GM12872 (cell line): ENCODE measurements at regions not wholly inside any gene's neighbourhood (a gene's known extent, or its start where the extent isn't known, plus 50 kb on each side); places are given as distances from the start of the nearest gene placed in this dataset.

Experiments used
- CTCF ChIP-seq: IDR thresholded peaks from 3 replicates; pipeline ENCODE4 v1.5.1; 2011; ENCODE audit warnings: low read depth, mild to moderate bottlenecking, low read length, moderate library complexity; ENCODE audit not compliant: insufficient read depth

DNA sequence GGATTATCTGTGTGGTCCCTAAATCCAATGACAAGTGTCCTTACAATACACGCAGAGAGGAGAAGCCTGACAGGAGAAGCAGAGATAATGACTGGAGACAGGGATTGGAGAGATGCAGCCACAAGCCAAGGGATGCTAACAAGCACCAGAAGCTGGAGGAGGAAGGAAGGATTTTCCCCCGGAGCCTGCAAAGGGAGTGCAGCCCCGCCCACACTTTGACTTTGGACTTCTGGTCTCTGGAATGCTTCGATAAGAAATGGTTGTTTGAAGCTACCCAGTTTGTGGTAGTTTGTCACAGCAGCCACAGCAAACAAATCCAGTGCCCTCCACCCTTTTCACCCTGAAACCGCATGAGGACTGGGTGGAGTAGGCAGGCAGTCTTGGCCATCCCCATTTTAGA lies 77.2 kb upstream of the BOD1 start:
- TF ChIP-seq CTCF = no peak

GRCh38 chr5:173696216-173696615 lies 79.8 kb upstream of the BOD1 start:
- TF ChIP-seq CTCF = no peak

DNA sequence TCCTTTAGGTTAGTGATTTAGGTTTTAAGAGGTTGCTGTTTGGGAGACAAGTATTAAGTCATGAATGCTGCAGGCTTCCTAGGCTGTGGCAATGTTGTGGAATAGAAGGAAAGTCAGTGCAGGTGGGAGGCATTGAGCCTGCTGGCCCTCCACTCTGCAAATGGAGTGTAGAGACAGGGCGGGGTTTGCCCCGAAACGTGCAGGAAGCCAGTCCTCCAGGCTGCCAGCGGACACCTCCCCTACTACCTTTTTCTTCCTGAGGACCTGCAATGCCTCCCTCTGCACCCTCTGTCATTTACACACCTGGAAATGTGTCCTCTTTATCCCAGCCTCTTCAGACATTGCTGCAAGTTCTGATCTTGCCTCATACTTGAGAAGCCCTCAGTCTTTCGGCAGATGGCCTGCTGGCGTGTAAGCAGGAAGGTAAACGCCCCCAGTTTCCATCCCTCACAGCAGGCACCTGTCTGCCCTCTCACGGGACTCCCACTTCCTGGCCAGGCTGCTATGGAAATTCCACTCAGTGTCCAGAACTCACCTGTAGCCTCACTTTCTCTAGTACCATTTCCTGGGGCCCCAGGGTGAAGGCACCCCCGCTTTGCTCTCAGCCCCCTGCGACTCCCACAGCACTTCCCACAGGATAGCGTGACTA lies 81.6 kb upstream of the BOD1 start:
- no peak for TF ChIP-seq CTCF

- TF ChIP-seq CTCF = no peak
Observed at GRCh38 chr5:173699966-173700365, 83.5 kb upstream of the BOD1 start.

DNA sequence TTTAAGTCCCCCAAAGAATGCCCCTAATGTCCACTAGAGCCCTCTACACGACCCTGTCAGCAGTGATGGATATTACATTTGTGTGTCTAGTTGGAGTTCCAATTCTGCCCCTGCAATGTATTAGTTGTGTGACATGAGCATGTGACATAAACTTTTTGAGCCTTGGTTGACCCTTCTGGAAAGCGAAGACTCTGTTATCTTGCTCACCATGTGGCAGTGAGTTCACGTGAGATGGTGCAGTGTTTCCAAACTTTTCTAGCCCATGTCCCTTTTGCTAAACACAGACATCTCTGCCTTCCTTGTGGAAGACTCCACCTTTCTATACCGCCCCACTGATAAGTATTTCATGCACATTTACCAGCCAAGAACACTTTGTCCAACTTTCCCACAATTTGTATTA lies 87.0 kb upstream of the BOD1 start:
- TF ChIP-seq CTCF = no peak

- no peak for TF ChIP-seq CTCF
Observed at GRCh38 chr5:173704615-173705511, 88.4 kb upstream of the BOD1 start.

GRCh38 chr5:173705512-173706044 lies 89.1 kb upstream of the BOD1 start:
- TF ChIP-seq CTCF = no peak
